ENCODE measurements at regions not wholly inside any gene's neighbourhood (a gene's known extent, or its start where the extent isn't known, plus 50 kb on each side); places are given as distances from the start of the nearest gene placed in this dataset.
"Not testable (repeated sequence)": the region's sequence is repeated elsewhere in the genome, so short reads cannot be mapped to it uniquely, and the experiment has no call there.

GRCh38 chr15:20337238-20337637, 204.4 kb downstream of the GOLGA6L6 start:
- not testable (repeated sequence) for H3K4me3 ChIP-seq (ENCODE audit: low read depth, low read length); H3K36me3 ChIP-seq (ENCODE audit: control insufficient read depth, insufficient read depth, low read length); H3K27me3 ChIP-seq (ENCODE audit: control insufficient read depth, insufficient read depth, low read length); DNase-seq (ENCODE audit: low read depth)

GRCh38 chr15:20334451-20334850, 207.1 kb downstream of the GOLGA6L6 start:
- not testable (repeated sequence) for H3K4me3 ChIP-seq (ENCODE audit: low read depth, low read length); H3K36me3 ChIP-seq (ENCODE audit: control insufficient read depth, insufficient read depth, low read length); H3K27me3 ChIP-seq (ENCODE audit: control insufficient read depth, insufficient read depth, low read length); DNase-seq (ENCODE audit: low read depth)

GRCh38 chr15:20325751-20326150, 215.8 kb downstream of the GOLGA6L6 start:
- H3K4me3 ChIP-seq (ENCODE audit: low read depth, low read length); H3K36me3 ChIP-seq (ENCODE audit: control insufficient read depth, insufficient read depth, low read length); H3K27me3 ChIP-seq (ENCODE audit: control insufficient read depth, insufficient read depth, low read length); DNase-seq (ENCODE audit: low read depth): not testable (repeated sequence)

- not testable (repeated sequence) for H3K27me3 ChIP-seq (ENCODE audit: control insufficient read depth, insufficient read depth, low read length); DNase-seq (ENCODE audit: low read depth); H3K4me3 ChIP-seq (ENCODE audit: low read depth, low read length); H3K36me3 ChIP-seq (ENCODE audit: control insufficient read depth, insufficient read depth, low read length)
These were observed 224.5 kb downstream of the GOLGA6L6 start for GRCh38 chr15:20317132-20317531.

- not testable (repeated sequence) for H3K4me3 ChIP-seq (ENCODE audit: low read depth, low read length); DNase-seq (ENCODE audit: low read depth); H3K27me3 ChIP-seq (ENCODE audit: control insufficient read depth, insufficient read depth, low read length); H3K36me3 ChIP-seq (ENCODE audit: control insufficient read depth, insufficient read depth, low read length)
These were observed 230.5 kb downstream of the GOLGA6L6 start for GRCh38 chr15:20311014-20311680.

GRCh38 chr15:20310603-20311002, 231.0 kb downstream of the GOLGA6L6 start:
- no peak for DNase-seq (ENCODE audit: low read depth)
- Histone ChIP-seq H3K27me3 (ENCODE audit: control insufficient read depth, insufficient read depth, low read length) (no peaks in the 10 kb centered on the region), H3K36me3 (ENCODE audit: control insufficient read depth, insufficient read depth, low read length) (no peaks in the 10 kb centered on the region), H3K4me3 (ENCODE audit: low read depth, low read length) (no peak overlapping the region)
- TF ChIP-seq CTCF (IDR thresholded peaks at IDR 0.05; ENCODE audit: insufficient read depth, low read length, poor library complexity, severe bottlenecking), result no peak

GRCh38 chr15:20309966-20310365, 231.6 kb downstream of the GOLGA6L6 start:
- not testable (repeated sequence) for H3K4me3 ChIP-seq (ENCODE audit: low read depth, low read length); DNase-seq (ENCODE audit: low read depth); H3K27me3 ChIP-seq (ENCODE audit: control insufficient read depth, insufficient read depth, low read length); H3K36me3 ChIP-seq (ENCODE audit: control insufficient read depth, insufficient read depth, low read length)

GRCh38 chr15:20309395-20309794, 232.2 kb downstream of the GOLGA6L6 start:
- not testable (repeated sequence) for H3K27me3 ChIP-seq (ENCODE audit: control insufficient read depth, insufficient read depth, low read length); H3K36me3 ChIP-seq (ENCODE audit: control insufficient read depth, insufficient read depth, low read length); H3K4me3 ChIP-seq (ENCODE audit: low read depth, low read length); DNase-seq (ENCODE audit: low read depth)

GRCh38 chr15:20308027-20308690, 233.4 kb downstream of the GOLGA6L6 start:
- not testable (repeated sequence) for H3K27me3 ChIP-seq (ENCODE audit: control insufficient read depth, insufficient read depth, low read length); DNase-seq (ENCODE audit: low read depth); H3K4me3 ChIP-seq (ENCODE audit: low read depth, low read length); H3K36me3 ChIP-seq (ENCODE audit: control insufficient read depth, insufficient read depth, low read length)

GRCh38 chr15:20307137-20307536, 234.5 kb downstream of the GOLGA6L6 start:
- H3K4me3 ChIP-seq (ENCODE audit: low read depth, low read length); H3K36me3 ChIP-seq (ENCODE audit: control insufficient read depth, insufficient read depth, low read length); H3K27me3 ChIP-seq (ENCODE audit: control insufficient read depth, insufficient read depth, low read length); DNase-seq (ENCODE audit: low read depth): not testable (repeated sequence)

GRCh38 chr15:20306497-20307106, 235.0 kb downstream of the GOLGA6L6 start:
- not testable (repeated sequence) for H3K4me3 ChIP-seq (ENCODE audit: low read depth, low read length); DNase-seq (ENCODE audit: low read depth); H3K36me3 ChIP-seq (ENCODE audit: control insufficient read depth, insufficient read depth, low read length); H3K27me3 ChIP-seq (ENCODE audit: control insufficient read depth, insufficient read depth, low read length)

GRCh38 chr15:20305912-20306311, 235.7 kb downstream of the GOLGA6L6 start:
- not testable (repeated sequence) for H3K4me3 ChIP-seq (ENCODE audit: low read depth, low read length); H3K27me3 ChIP-seq (ENCODE audit: control insufficient read depth, insufficient read depth, low read length); H3K36me3 ChIP-seq (ENCODE audit: control insufficient read depth, insufficient read depth, low read length); DNase-seq (ENCODE audit: low read depth)

GRCh38 chr15:20305015-20305465, 236.6 kb downstream of the GOLGA6L6 start:
- H3K27me3 ChIP-seq (ENCODE audit: control insufficient read depth, insufficient read depth, low read length); H3K4me3 ChIP-seq (ENCODE audit: low read depth, low read length); H3K36me3 ChIP-seq (ENCODE audit: control insufficient read depth, insufficient read depth, low read length); DNase-seq (ENCODE audit: low read depth): not testable (repeated sequence)
